ENCODE measurements at regions not wholly inside any gene's neighbourhood (a gene's known extent, or its start where the extent isn't known, plus 50 kb on each side); places are given as distances from the start of the nearest gene placed in this dataset.

GRCh38 chr10:3415878-3416605 lies 243.5 kb upstream of the PITRM1 start:
- DNase-seq (ENCODE audit: low read depth in 1 of 2, low spot score in 1 of 2), result no peak

GRCh38 chr10:3415038-3415736 lies 242.6 kb upstream of the PITRM1 start:
- no peak for DNase-seq (ENCODE audit: low read depth in 1 of 2, low spot score in 1 of 2)

- DNase-seq (ENCODE audit: low read depth in 1 of 2, low spot score in 1 of 2), result no peak
These were observed 242.1 kb upstream of the PITRM1 start for GRCh38 chr10:3414667-3415023.

GRCh38 chr10:3413937-3414666 lies 241.5 kb upstream of the PITRM1 start:
- DNase-seq (ENCODE audit: low read depth in 1 of 2, low spot score in 1 of 2), result no peak

- DNase-seq (ENCODE audit: low read depth in 1 of 2, low spot score in 1 of 2), result no peak
These were observed 240.1 kb upstream of the PITRM1 start for GRCh38 chr10:3412646-3413045.

GRCh38 chr10:3412071-3412582 lies 239.5 kb upstream of the PITRM1 start:
- no peak for DNase-seq (ENCODE audit: low read depth in 1 of 2, low spot score in 1 of 2)

- DNase-seq (ENCODE audit: low read depth in 1 of 2, low spot score in 1 of 2), result no peak
These were observed 238.5 kb upstream of the PITRM1 start for GRCh38 chr10:3411044-3411443.

GRCh38 chr10:3409928-3410327 lies 237.3 kb upstream of the PITRM1 start:
- no peak for DNase-seq (ENCODE audit: low read depth in 1 of 2, low spot score in 1 of 2)

GRCh38 chr10:3408603-3409365 lies 236.2 kb upstream of the PITRM1 start:
- DNase-seq (ENCODE audit: low read depth in 1 of 2, low spot score in 1 of 2), result no peak

- DNase-seq (ENCODE audit: low read depth in 1 of 2, low spot score in 1 of 2), result no peak
These were observed 234.6 kb upstream of the PITRM1 start for GRCh38 chr10:3407208-3407607.

GRCh38 chr10:3406556-3406955 lies 234.0 kb upstream of the PITRM1 start:
- DNase-seq (ENCODE audit: low read depth in 1 of 2, low spot score in 1 of 2), result no peak

GRCh38 chr10:3404381-3404780 lies 231.8 kb upstream of the PITRM1 start:
- DNase-seq (ENCODE audit: low read depth in 1 of 2, low spot score in 1 of 2), result no peak

- DNase-seq (ENCODE audit: low read depth in 1 of 2, low spot score in 1 of 2), result no peak
These were observed 229.7 kb upstream of the PITRM1 start for GRCh38 chr10:3402187-3402751.

GRCh38 chr10:3401491-3401938 lies 228.9 kb upstream of the PITRM1 start:
- no peak for DNase-seq (ENCODE audit: low read depth in 1 of 2, low spot score in 1 of 2)

- DNase-seq (ENCODE audit: low read depth in 1 of 2, low spot score in 1 of 2), result no peak
These were observed 227.8 kb upstream of the PITRM1 start for GRCh38 chr10:3400348-3400747.

GRCh38 chr10:3399756-3400155 lies 227.2 kb upstream of the PITRM1 start:
- no peak for DNase-seq (ENCODE audit: low read depth in 1 of 2, low spot score in 1 of 2)

- DNase-seq (ENCODE audit: low read depth in 1 of 2, low spot score in 1 of 2), result no peak
These were observed 226.5 kb upstream of the PITRM1 start for GRCh38 chr10:3398825-3399646.

GRCh38 chr10:3397846-3398245 lies 225.3 kb upstream of the PITRM1 start:
- no peak for DNase-seq (ENCODE audit: low read depth in 1 of 2, low spot score in 1 of 2)

GRCh38 chr10:3397231-3397630 lies 224.6 kb upstream of the PITRM1 start:
- DNase-seq (ENCODE audit: low read depth in 1 of 2, low spot score in 1 of 2), result no peak

GRCh38 chr10:3396116-3396515 lies 223.5 kb upstream of the PITRM1 start:
- DNase-seq (ENCODE audit: low read depth in 1 of 2, low spot score in 1 of 2), result no peak
